GM21526 (cell line): ENCODE measurements at regions not wholly inside any gene's neighbourhood (a gene's known extent, or its start where the extent isn't known, plus 50 kb on each side); places are given as distances from the start of the nearest gene placed in this dataset.

Experiments
- ATAC-seq: cut with Tn5 transposase; IDR thresholded peaks from one replicate; pipeline ENCODE4 v1.9.1; 2021; ENCODE audit warnings: moderate library complexity; ENCODE audit not compliant: unreplicated experiment, low FRiP score

GRCh38 chr7:84568781-84569180, 374.2 kb upstream of the SEMA3A start:
- ATAC-seq = no peak

GRCh38 chr7:84565345-84566074, 370.9 kb upstream of the SEMA3A start:
- ATAC-seq = no peak

DNA sequence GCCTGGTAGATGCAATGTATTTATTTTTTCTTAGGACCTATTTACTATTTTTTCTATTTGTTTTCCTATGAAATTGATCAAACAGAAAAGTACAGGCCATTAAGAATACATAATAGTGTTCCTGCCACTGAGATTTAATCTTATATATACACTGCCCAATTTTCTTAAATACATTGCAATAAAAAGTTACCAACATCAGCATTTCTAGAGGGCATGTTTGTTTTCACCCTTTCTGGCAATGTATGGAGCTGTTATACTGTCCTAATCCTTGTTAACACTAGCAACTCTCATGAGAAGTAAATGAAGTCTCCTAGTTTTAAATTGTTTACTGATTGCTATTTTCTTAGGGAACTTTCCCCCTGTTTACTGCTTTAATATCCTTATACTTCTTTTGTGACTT, 359.1 kb upstream of the SEMA3A start:
- no peak for ATAC-seq

- no peak for ATAC-seq
These were observed 354.8 kb upstream of the SEMA3A start for GRCh38 chr7:84549409-84549808.

GRCh38 chr7:84548366-84549365, 354.1 kb upstream of the SEMA3A start:
- ATAC-seq = no peak

- ATAC-seq = no peak
These were observed 352.7 kb upstream of the SEMA3A start for GRCh38 chr7:84547331-84547730.

DNA sequence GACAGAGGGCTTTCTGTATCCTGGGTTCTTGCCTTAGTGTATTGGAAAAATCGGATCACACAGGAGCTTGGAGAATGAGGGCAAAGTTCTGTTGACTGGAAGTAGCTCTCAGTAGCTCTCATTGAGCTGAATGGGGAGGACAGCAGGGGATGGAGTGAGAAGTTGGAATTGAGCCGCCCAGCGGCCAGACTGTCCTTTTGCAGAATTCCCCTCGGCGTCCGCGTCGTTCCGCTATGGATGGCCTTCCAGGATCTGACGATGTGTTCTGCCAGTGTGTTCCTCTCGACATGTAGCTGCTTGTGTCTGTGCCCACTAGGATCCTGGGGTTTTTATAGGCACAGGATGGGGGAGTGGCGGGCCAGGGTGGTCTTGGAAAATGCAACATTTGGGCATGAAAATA, 351.8 kb upstream of the SEMA3A start:
- ATAC-seq = no peak

DNA sequence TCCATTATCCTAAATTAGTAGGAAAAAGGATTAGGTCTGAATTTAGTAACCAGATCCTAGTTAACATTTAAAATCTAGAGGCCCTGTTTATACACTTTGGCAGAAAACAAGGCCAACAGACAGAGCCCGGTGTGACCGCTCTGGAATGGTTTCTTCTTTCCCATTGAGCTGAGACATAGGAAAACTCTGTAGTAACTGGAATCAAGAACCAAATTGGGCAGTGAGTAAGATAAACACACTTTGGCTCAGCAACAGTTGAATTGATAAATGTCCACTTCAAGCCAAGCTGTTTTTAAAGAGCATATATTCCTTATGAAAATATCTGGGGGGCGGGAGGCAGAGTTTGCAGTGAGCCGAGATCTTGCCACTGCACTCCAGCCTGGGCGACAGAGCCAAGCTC, 343.7 kb upstream of the SEMA3A start:
- no peak for ATAC-seq

- ATAC-seq = no peak
These were observed 341.8 kb upstream of the SEMA3A start for GRCh38 chr7:84536271-84536870.

DNA sequence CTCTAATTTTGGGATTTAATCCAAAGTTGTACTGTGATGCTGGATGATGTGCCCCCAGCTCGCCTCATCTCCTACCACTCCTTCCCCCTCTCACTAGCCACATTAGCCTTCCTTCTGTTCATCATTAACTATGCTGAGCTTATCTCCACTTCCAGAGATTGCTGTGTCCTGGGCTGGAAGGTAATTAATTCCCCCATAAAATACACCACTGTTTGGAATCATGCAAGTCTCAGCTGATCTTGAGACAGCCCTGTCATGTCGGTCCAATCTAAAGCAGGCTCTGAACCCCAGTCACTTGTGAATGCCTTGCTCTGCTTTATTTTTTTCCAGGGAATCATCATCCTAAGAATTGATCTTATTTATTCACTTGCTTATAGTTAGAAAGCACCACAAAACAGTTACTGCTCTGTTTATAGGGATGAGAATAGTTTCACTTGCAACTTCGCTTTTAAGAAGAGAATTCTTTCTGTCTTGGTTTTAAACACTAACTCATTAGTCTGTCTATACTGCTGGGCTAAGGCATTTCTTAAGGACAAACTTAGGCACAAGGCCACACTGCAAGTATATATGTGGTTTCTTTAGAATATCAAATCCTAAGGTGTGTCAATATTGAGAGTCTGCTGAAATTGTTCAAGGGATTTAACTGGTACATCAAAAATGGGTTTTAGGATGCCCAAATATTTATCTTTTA, 341.1 kb upstream of the SEMA3A start:
- no peak for ATAC-seq

DNA sequence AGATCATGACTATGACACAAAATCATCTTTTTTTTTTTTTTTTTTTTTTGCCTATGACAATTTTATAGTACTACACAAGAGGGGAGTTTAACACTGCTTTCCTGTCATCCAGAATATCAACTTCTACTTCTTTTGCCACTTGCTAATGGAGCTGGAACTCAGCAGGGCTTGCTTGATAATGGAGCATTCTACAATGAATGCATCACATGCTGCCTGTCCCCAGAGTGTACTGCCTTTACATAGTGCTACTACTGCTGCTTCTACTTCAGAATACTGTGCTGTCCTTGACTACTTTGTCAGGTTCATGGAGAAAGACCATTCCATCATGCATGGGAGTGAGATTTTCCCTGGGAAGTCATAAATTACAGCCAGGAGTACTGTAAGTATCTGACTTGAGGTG, 338.6 kb upstream of the SEMA3A start:
- no peak for ATAC-seq

DNA sequence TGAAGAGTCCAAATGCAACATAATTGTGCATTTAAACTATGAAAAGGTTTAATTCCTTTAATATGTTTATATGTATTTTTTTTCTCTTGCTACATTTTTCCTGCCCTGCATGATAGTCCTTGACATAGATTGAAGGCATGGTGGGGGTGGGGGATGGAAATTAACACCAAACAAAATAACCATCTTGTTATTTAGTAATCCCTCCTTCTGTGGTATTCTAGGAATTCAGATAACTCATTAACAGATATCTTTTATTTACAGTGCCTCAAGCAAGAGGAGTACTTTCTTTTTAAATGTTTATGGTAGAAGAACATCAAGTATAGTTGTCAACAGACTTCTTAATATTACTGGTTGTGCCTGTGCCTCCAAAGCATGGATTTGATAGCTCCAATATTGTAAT, 337.6 kb upstream of the SEMA3A start:
- ATAC-seq = no peak

DNA sequence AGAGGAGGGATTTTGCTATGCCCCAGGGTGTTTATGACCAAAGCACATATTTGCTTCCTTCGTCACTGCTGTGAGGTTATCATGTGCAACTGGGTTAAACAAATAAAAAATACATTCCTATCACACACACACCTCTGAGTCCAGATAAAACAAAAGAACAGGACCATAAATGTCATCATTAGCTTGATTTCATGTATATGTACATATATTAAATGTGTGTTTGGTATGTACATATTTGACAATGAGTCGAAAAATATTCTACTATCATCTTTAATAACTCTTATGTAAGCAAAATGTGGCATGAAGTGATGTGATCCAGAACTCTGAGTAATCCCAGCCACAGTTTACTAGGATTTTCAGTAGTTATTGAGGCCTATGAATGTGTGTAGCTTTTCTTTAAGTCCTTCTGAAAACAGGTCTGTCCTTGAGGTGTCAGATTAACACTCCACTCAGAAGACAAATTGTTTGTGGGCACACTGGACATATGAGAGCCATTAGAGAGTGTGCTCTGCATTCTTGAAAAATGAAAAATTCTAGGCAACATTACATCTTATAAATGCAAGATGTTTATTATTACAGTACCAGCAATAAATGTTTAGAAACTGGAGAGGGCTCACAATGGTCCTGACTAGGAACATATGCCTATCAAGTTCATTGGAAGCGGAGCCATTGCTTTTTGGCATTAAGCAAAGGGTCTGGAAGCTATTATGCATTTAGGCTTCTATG, 335.1 kb upstream of the SEMA3A start:
- no peak for ATAC-seq

DNA sequence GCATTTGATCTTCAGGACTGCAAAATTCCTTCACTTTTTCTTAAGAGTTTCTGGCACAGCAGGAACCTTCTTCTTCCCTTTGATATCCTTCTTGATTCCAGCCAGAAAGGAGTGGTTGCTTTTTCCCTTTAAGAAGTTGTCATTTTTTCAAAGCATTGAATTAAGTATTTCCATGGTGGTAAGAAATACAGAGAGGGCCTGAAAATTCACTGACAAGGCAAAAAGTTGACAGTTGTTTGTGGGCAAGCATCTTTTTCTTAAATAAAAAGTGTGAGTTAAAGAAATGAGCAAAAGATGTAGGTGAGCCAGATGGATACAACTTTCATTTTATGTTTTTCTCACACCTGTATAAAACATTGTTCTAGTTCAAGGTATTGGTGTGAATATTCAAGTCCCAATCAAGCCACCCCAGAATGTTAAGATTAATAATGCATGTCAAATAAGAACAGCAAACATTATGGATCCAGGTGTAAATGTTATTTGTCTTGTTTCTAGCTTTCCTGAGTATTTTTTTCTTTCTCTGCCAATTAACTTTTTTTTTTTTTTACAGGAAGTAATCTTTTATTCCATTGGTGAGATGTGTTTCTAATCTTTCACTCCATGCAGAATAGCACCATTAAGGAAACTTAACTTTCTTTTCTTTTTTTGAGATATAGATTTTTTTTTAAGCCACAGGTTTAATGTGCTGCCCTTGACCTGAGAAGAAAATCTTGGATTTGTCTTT, 334.3 kb upstream of the SEMA3A start:
- ATAC-seq = no peak

DNA sequence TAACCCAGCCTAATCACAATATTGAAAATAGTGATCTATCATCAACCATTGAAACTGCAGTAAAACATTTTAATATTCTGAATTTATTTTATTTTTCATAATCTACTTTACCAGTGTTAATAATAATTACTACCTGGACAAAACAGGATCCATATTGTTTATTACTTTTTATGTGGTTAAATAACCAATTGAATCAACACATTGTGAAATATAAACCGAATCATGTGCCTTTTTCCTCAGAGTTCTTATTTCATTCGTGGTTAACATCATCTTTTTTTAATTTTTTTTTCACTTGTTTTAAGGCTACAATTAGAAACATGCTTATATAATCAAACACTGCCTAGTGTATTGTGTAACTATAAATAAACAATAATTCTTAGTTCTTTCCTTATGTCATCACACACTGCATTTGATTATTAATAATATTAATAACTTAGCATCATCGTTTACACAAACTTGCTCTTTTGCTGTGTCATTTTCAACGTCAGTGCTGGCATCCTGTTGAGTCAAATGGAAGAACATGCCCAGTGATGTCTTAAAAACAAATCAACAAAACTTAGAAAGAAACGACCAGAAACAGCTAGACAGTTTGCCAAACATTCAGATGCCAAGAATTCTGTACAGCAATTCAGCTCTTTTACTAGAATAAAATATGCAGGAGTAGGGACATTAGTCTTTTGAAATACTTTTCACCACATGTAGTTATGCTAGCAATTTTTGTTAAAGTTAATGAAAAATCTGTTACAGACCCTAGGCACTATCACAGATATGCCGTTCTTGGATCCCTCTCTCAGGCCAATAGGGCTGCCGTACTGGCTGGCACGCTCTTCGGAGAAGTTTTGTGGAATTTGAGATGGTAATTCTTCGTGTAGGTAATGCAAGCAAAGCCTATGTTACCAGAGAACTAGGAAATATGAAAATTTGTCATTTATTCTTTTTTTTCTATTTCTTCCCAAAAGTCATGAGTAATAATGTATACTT, 330.4 kb upstream of the SEMA3A start:
- ATAC-seq = no peak

DNA sequence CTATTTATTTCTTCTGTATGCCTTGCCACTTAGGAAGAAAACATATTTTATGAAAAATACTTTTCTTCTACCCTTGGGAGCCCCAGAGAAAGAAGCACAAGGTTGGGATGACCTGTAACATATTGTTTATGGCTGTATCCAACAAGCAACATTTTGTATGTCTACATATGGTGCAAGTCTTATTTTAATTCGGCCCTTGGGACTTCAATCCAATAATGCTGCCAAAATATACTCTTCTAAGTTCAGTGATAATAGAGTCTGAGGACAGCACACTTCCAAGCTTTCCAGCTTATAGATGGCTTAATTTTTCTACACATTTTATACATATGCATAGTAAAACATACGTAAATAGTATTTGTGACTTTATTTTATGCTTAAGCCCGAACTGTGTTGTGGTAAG, 318.5 kb upstream of the SEMA3A start:
- no peak for ATAC-seq

- ATAC-seq = no peak
These were observed 317.5 kb upstream of the SEMA3A start for GRCh38 chr7:84512055-84512454.

GRCh38 chr7:84510505-84510904, 315.9 kb upstream of the SEMA3A start:
- ATAC-seq = no peak
